ENCODE measurements at regions not wholly inside any gene's neighbourhood (a gene's known extent, or its start where the extent isn't known, plus 50 kb on each side); places are given as distances from the start of the nearest gene placed in this dataset.

- peak overlapping the region; percentile 83 for H3K4me3 Mint-ChIP-seq (ENCODE audit: unreplicated experiment)
- H3K36me3 Mint-ChIP-seq (ENCODE audit: low read depth, unreplicated experiment), result peaks cover 5% of the 10 kb centered on the region
- peaks cover 4% of the 10 kb centered on the region for H3K4me1 Mint-ChIP-seq (ENCODE audit: unreplicated experiment)
- H3K27me3 Mint-ChIP-seq (ENCODE audit: unreplicated experiment), result peaks cover 8% of the 10 kb centered on the region
- H3K27ac Mint-ChIP-seq (ENCODE audit: unreplicated experiment), result peak overlapping the region; percentile 90
- no peaks in the 10 kb centered on the region for H3K9me3 Mint-ChIP-seq (ENCODE audit: unreplicated experiment)
- DNase-seq (ENCODE audit: low spot score), result no peak
- no peak for TF ChIP-seq CTCF (IDR thresholded peaks at IDR 0.05; ENCODE audit: unreplicated experiment)
Observed at GRCh38 chr6:26241033-26241895, 123.7 kb upstream of the BTN3A2 start.

- no peaks in the 10 kb centered on the region for H3K9me3 Mint-ChIP-seq (ENCODE audit: unreplicated experiment)
- H3K4me3 Mint-ChIP-seq (ENCODE audit: unreplicated experiment), result no peak overlapping the region
- no peak for DNase-seq (ENCODE audit: low spot score)
- no peak for TF ChIP-seq CTCF (IDR thresholded peaks at IDR 0.05; ENCODE audit: unreplicated experiment)
- H3K36me3 Mint-ChIP-seq (ENCODE audit: low read depth, unreplicated experiment), result peaks cover 5% of the 10 kb centered on the region
- peaks cover 8% of the 10 kb centered on the region for H3K27me3 Mint-ChIP-seq (ENCODE audit: unreplicated experiment)
- H3K4me1 Mint-ChIP-seq (ENCODE audit: unreplicated experiment), result peaks cover 4% of the 10 kb centered on the region
- H3K27ac Mint-ChIP-seq (ENCODE audit: unreplicated experiment), result no peak overlapping the region
Observed at GRCh38 chr6:26243132-26243531, 121.9 kb upstream of the BTN3A2 start.

GRCh38 chr6:26243752-26244151 lies 121.2 kb upstream of the BTN3A2 start:
- Mint-ChIP-seq H3K36me3 (ENCODE audit: low read depth, unreplicated experiment) (peaks cover 5% of the 10 kb centered on the region), H3K4me1 (ENCODE audit: unreplicated experiment) (peaks cover 4% of the 10 kb centered on the region), H3K4me3 (ENCODE audit: unreplicated experiment) (no peak overlapping the region)

GRCh38 chr6:26246058-26246457 lies 118.9 kb upstream of the BTN3A2 start:
- peaks cover 5% of the 10 kb centered on the region for H3K27me3 Mint-ChIP-seq (ENCODE audit: unreplicated experiment)
- H3K4me1 Mint-ChIP-seq (ENCODE audit: unreplicated experiment), result peaks cover 4% of the 10 kb centered on the region
- no peak overlapping the region for H3K27ac Mint-ChIP-seq (ENCODE audit: unreplicated experiment)
- no peak for TF ChIP-seq CTCF (IDR thresholded peaks at IDR 0.05; ENCODE audit: unreplicated experiment)
- no peaks in the 10 kb centered on the region for H3K9me3 Mint-ChIP-seq (ENCODE audit: unreplicated experiment)
- no peak overlapping the region for H3K4me3 Mint-ChIP-seq (ENCODE audit: unreplicated experiment)
- DNase-seq (ENCODE audit: low spot score), result no peak
- H3K36me3 Mint-ChIP-seq (ENCODE audit: low read depth, unreplicated experiment), result no peaks in the 10 kb centered on the region

More at GRCh38 chr6:26243752-26244151, 121.2 kb upstream of the BTN3A2 start:
- no peak for TF ChIP-seq CTCF (IDR thresholded peaks at IDR 0.05; ENCODE audit: unreplicated experiment)
- DNase-seq (ENCODE audit: low spot score), result no peak
- Mint-ChIP-seq H3K9me3 (ENCODE audit: unreplicated experiment) (no peaks in the 10 kb centered on the region), H3K27me3 (ENCODE audit: unreplicated experiment) (peaks cover 8% of the 10 kb centered on the region), H3K27ac (ENCODE audit: unreplicated experiment) (no peak overlapping the region)

GRCh38 chr6:26246553-26246952 lies 118.4 kb upstream of the BTN3A2 start:
- Mint-ChIP-seq H3K27ac (ENCODE audit: unreplicated experiment) (no peak overlapping the region), H3K4me1 (ENCODE audit: unreplicated experiment) (peaks cover 6% of the 10 kb centered on the region), H3K9me3 (ENCODE audit: unreplicated experiment) (no peaks in the 10 kb centered on the region)

More at GRCh38 chr6:26246553-26246952, 118.4 kb upstream of the BTN3A2 start:
- no peak for DNase-seq (ENCODE audit: low spot score)
- no peaks in the 10 kb centered on the region for H3K36me3 Mint-ChIP-seq (ENCODE audit: low read depth, unreplicated experiment)
- peaks cover 5% of the 10 kb centered on the region for H3K27me3 Mint-ChIP-seq (ENCODE audit: unreplicated experiment)
- TF ChIP-seq CTCF (IDR thresholded peaks at IDR 0.05; ENCODE audit: unreplicated experiment), result no peak
- no peak overlapping the region for H3K4me3 Mint-ChIP-seq (ENCODE audit: unreplicated experiment)
